ENCODE measurements at regions not wholly inside any gene's neighbourhood (a gene's known extent, or its start where the extent isn't known, plus 50 kb on each side); places are given as distances from the start of the nearest gene placed in this dataset.

GRCh38 chr7:148507787-148508186 is 82.8 kb upstream of the C7orf33 start:
- FAIRE-seq: no peak
- H3K4me2 ChIP-seq: no peak overlapping the region
- H3K27ac ChIP-seq: no peak overlapping the region
- no peaks in the 10 kb centered on the region for H3K4me1 ChIP-seq
- no peak overlapping the region for H3K4me3 ChIP-seq
- no peak for ATAC-seq
- POLR2A ChIA-PET: no interaction called here
- CTCF ChIA-PET: no interaction called here
- no peak for DNase-seq (ENCODE audit: low read depth in 1 of 2, low spot score in 1 of 2)
- H3K9me3 ChIP-seq: no peaks in the 10 kb centered on the region
- TF ChIP-seq KDM5A (IDR thresholded peaks at IDR 0.05): no peak
- TF ChIP-seq HOXA7 (CRISPR knock-in tag; IDR thresholded peaks at IDR 0.05): no peak
- TF ChIP-seq E2F6 (IDR thresholded peaks at IDR 0.05; ENCODE audit: borderline replicate concordance, low read depth): no peak
- TF ChIP-seq CHD4 (IDR thresholded peaks at IDR 0.05; ENCODE audit: borderline replicate concordance): no peak
- no peak for TF ChIP-seq GATA3 (IDR thresholded peaks at IDR 0.05; ENCODE audit: borderline replicate concordance)
- no peak for TF ChIP-seq TP53 (CRISPR knock-in tag; IDR thresholded peaks at IDR 0.05)
- TF ChIP-seq RNF2 (IDR thresholded peaks at IDR 0.05; ENCODE audit: borderline replicate concordance, low read depth): no peak
- TF ChIP-seq HEYL (CRISPR knock-in tag; IDR thresholded peaks at IDR 0.05): no peak
- no peak for TF ChIP-seq RCOR1 (IDR thresholded peaks at IDR 0.05; ENCODE audit: low read depth, low read length)
- no peak for TF ChIP-seq HOXB13 (CRISPR knock-in tag; IDR thresholded peaks at IDR 0.05; ENCODE audit: low read depth)
- TF ChIP-seq TFCP2L1 (CRISPR knock-in tag; IDR thresholded peaks at IDR 0.05): no peak
- no peak for TF ChIP-seq EHF (CRISPR knock-in tag; IDR thresholded peaks at IDR 0.05)
- TF ChIP-seq CBX2 (IDR thresholded peaks at IDR 0.05; ENCODE audit: borderline replicate concordance, low read depth): no peak
- no peak for TF ChIP-seq ZSCAN20 (CRISPR knock-in tag; IDR thresholded peaks at IDR 0.05)
- no peak for TF ChIP-seq CTCF (IDR thresholded peaks at IDR 0.05)
- no peak for TF ChIP-seq ESRRA (IDR thresholded peaks at IDR 0.05; ENCODE audit: borderline replicate concordance, low read length)
- no peak for TF ChIP-seq ELK1 (IDR thresholded peaks at IDR 0.05; ENCODE audit: low read depth, low read length)
- TF ChIP-seq MYC (IDR thresholded peaks at IDR 0.05; ENCODE audit: borderline replicate concordance, low read length): no peak
- WGBS (ENCODE audit: missing lambda C conversion rate): 58% methylated on average over 7 of the region's 7 CpGs

- POLR2A ChIA-PET: no interaction called here
- FAIRE-seq: no peak
These were observed 76.3 kb upstream of the C7orf33 start for GRCh38 chr7:148514236-148514635.

More at GRCh38 chr7:148514236-148514635, 76.3 kb upstream of the C7orf33 start:
- H3K9me3 ChIP-seq: no peaks in the 10 kb centered on the region
- H3K4me1 ChIP-seq: no peaks in the 10 kb centered on the region
- CTCF ChIA-PET: no interaction called here
- H3K27ac ChIP-seq: no peak overlapping the region
- no peak overlapping the region for H3K4me3 ChIP-seq
- 30% methylated on average over 4 of the region's 4 CpGs for WGBS (ENCODE audit: missing lambda C conversion rate)
- ATAC-seq: no peak
- no peak for TF ChIP-seq JUN (IDR thresholded peaks at IDR 0.05)
- no peak for TF ChIP-seq REST (IDR thresholded peaks at IDR 0.05)
- TF ChIP-seq BCL3 (IDR thresholded peaks at IDR 0.05): no peak
- no peak for TF ChIP-seq HEYL (CRISPR knock-in tag; IDR thresholded peaks at IDR 0.05)
- no peak for TF ChIP-seq HOXB13 (CRISPR knock-in tag; IDR thresholded peaks at IDR 0.05; ENCODE audit: low read depth)
- no peak overlapping the region for H3K4me2 ChIP-seq
- no peak for DNase-seq (ENCODE audit: low read depth in 1 of 2, low spot score in 1 of 2)
